Stimulated activated CD4-positive, alpha-beta T cell treated with anti-CD3 and anti-CD28 coated beads, TNF-alpha, amount 100 ng/mL, for 24 hours (primary cell): ENCODE measurements at regions not wholly inside any gene's neighbourhood (a gene's known extent, or its start where the extent isn't known, plus 50 kb on each side); places are given as distances from the start of the nearest gene placed in this dataset.
"Not testable (repeated sequence)": the region's sequence is repeated elsewhere in the genome, so short reads cannot be mapped to it uniquely, and the experiment has no call there.

Source experiments
- DNase-seq, 3 experiments: peaks; one replicate each; pipeline ENCODE4 v3.0.0-alpha.2; 2020; ENCODE audit warnings: low read depth in 3 of 3

- not testable (repeated sequence) for DNase-seq
Measured at GRCh38 chr4:3926969-3927755, 161.0 kb downstream of the ADRA2C start.

GRCh38 chr4:3929431-3929830 lies 163.2 kb downstream of the ADRA2C start:
- DNase-seq: not testable (repeated sequence)

GRCh38 chr4:3932734-3933133 lies 166.5 kb downstream of the ADRA2C start:
- DNase-seq: not testable (repeated sequence)

GRCh38 chr4:3935406-3935805 lies 169.2 kb downstream of the ADRA2C start:
- not testable (repeated sequence) for DNase-seq

- no peak for DNase-seq
Measured at GRCh38 chr4:3936184-3936583, 170.0 kb downstream of the ADRA2C start.

GRCh38 chr4:3937849-3938562 lies 171.8 kb downstream of the ADRA2C start:
- not testable (repeated sequence) for DNase-seq

GRCh38 chr4:3938676-3939075 lies 172.5 kb downstream of the ADRA2C start:
- not testable (repeated sequence) for DNase-seq

- DNase-seq: not testable (repeated sequence)
Measured at GRCh38 chr4:3939954-3940591, 173.9 kb downstream of the ADRA2C start.

GRCh38 chr4:3941735-3942522 lies 175.7 kb downstream of the ADRA2C start:
- DNase-seq: not testable (repeated sequence)

GRCh38 chr4:3942569-3942971 lies 176.4 kb downstream of the ADRA2C start:
- peak in 2 of 3 experiments; percentile 17 to 30 for DNase-seq

GRCh38 chr4:3943051-3943450 lies 176.9 kb downstream of the ADRA2C start:
- not testable (repeated sequence) for DNase-seq

- DNase-seq: no peak
Measured at GRCh38 chr4:3945511-3946290, 179.5 kb downstream of the ADRA2C start.

- DNase-seq: not testable (repeated sequence)
Measured at GRCh38 chr4:3946553-3946952, 180.4 kb downstream of the ADRA2C start.

GRCh38 chr4:3947761-3948160 lies 181.6 kb downstream of the ADRA2C start:
- not testable (repeated sequence) for DNase-seq

GRCh38 chr4:3948210-3948609 lies 182.0 kb downstream of the ADRA2C start:
- DNase-seq: not testable (repeated sequence)

GRCh38 chr4:3949916-3950315 lies 183.7 kb downstream of the ADRA2C start:
- DNase-seq: not testable (repeated sequence)

GRCh38 chr4:3952443-3953139 lies 186.4 kb downstream of the ADRA2C start:
- not testable (repeated sequence) for DNase-seq

- DNase-seq: not testable (repeated sequence)
Measured at GRCh38 chr4:3953140-3953489, 186.9 kb downstream of the ADRA2C start.

- peak; percentile 56 to 67 (median 57) for DNase-seq
Measured at GRCh38 chr4:3954540-3955320, 188.5 kb downstream of the ADRA2C start.
